Fibroblast of pulmonary artery (primary cell): ENCODE measurements at regions not wholly inside any gene's neighbourhood (a gene's known extent, or its start where the extent isn't known, plus 50 kb on each side); places are given as distances from the start of the nearest gene placed in this dataset.

Experiments
- DNase-seq: peaks from one replicate; pipeline ENCODE4 v3.0.0-alpha.2; 2010; ENCODE audit warnings: low read depth
- H3K4me3 ChIP-seq: replicated peaks from 2 replicates; pipeline ENCODE4 v1.5.1; 2011; ENCODE audit warnings: low read depth, mild to moderate bottlenecking, control low read depth, low read length, moderate library complexity
- CTCF ChIP-seq: IDR thresholded peaks from 2 replicates; pipeline ENCODE4 v1.5.1; 2011; ENCODE audit warnings: mild to moderate bottlenecking, control low read depth, low read length, inconsistent platforms; ENCODE audit errors: missing control alignments

GRCh38 chr6:4459996-4460395, 316.2 kb upstream of the CDYL start:
- DNase-seq = no peak
- TF ChIP-seq CTCF = no peak
- no peak overlapping the region for H3K4me3 ChIP-seq

GRCh38 chr6:4459032-4459431, 317.2 kb upstream of the CDYL start:
- TF ChIP-seq CTCF = no peak
- peak; percentile 94 for DNase-seq
- H3K4me3 ChIP-seq = no peak overlapping the region

- no peak for DNase-seq
- H3K4me3 ChIP-seq = no peak overlapping the region
- no peak for TF ChIP-seq CTCF
Observed at GRCh38 chr6:4451718-4452117, 316.3 kb upstream of the ECI2 start.

- TF ChIP-seq CTCF = no peak
- no peak for DNase-seq
- H3K4me3 ChIP-seq = no peak overlapping the region
Observed at GRCh38 chr6:4451081-4451480, 315.7 kb upstream of the ECI2 start.

- H3K4me3 ChIP-seq = no peak overlapping the region
- DNase-seq = no peak
- no peak for TF ChIP-seq CTCF
Observed at GRCh38 chr6:4450237-4450636, 314.9 kb upstream of the ECI2 start.

- DNase-seq = no peak
- TF ChIP-seq CTCF = no peak
Observed at GRCh38 chr6:4449409-4449808, 314.0 kb upstream of the ECI2 start.

GRCh38 chr6:4448841-4449240, 313.5 kb upstream of the ECI2 start:
- no peak overlapping the region for H3K4me3 ChIP-seq
- TF ChIP-seq CTCF = no peak
- no peak for DNase-seq

More at GRCh38 chr6:4449409-4449808, 314.0 kb upstream of the ECI2 start:
- H3K4me3 ChIP-seq = no peak overlapping the region
